Neural cell (in vitro differentiated cells): ENCODE measurements at regions not wholly inside any gene's neighbourhood (a gene's known extent, or its start where the extent isn't known, plus 50 kb on each side); places are given as distances from the start of the nearest gene placed in this dataset.

Source experiments
- TF ChIP-seq, protein P1 (sequence below): fragments of 450-650 bp; IDR thresholded peaks from 2 replicates; pipeline ENCODE4 v1.5.1; 2014; ENCODE audit warnings: antibody characterized with exemption, mild to moderate bottlenecking, moderate library complexity; ENCODE audit not compliant: poor library complexity, severe bottlenecking
- TF ChIP-seq, protein P2 (sequence below): IDR thresholded peaks from 2 replicates; pipeline ENCODE4 v1.6.1; 2012; ENCODE audit warnings: borderline replicate concordance

DNA sequence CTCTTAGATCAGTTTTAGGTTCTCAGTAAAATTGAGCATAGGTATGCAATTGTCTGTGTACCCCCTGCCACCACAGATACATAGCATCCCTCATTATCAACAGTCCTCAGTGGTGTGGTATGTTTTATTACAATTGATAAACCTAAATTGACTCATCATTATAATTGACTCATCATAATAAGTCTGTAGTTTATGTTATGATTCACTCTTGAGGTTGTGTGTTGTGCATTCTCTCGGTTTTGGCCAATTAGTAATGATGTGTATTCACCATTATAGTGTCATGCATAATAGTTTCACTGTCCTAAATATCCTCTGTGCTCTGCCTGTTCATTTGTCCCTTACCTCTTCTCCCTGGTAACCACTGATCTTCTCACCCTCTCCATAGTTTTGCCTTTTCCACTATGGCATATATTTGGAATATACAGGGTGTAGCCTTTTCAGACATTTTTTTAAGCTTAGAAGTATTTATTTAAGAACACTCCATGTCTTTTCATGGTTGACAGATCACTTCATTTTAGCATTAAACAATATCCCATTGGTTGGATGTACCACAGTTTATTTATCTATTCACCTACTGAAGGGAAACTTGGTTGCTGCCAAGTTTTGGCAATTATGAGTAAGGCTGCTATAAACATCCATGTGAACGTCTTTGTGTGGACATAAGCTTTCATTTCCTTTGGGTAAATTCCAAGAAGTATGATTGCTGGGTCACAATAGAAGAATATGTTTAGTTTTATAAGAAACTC, 1620.6 kb upstream of the MIR17HG start:
- TF ChIP-seq, protein P1, sequence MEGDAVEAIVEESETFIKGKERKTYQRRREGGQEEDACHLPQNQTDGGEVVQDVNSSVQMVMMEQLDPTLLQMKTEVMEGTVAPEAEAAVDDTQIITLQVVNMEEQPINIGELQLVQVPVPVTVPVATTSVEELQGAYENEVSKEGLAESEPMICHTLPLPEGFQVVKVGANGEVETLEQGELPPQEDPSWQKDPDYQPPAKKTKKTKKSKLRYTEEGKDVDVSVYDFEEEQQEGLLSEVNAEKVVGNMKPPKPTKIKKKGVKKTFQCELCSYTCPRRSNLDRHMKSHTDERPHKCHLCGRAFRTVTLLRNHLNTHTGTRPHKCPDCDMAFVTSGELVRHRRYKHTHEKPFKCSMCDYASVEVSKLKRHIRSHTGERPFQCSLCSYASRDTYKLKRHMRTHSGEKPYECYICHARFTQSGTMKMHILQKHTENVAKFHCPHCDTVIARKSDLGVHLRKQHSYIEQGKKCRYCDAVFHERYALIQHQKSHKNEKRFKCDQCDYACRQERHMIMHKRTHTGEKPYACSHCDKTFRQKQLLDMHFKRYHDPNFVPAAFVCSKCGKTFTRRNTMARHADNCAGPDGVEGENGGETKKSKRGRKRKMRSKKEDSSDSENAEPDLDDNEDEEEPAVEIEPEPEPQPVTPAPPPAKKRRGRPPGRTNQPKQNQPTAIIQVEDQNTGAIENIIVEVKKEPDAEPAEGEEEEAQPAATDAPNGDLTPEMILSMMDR: no peak
- TF ChIP-seq, protein P2, sequence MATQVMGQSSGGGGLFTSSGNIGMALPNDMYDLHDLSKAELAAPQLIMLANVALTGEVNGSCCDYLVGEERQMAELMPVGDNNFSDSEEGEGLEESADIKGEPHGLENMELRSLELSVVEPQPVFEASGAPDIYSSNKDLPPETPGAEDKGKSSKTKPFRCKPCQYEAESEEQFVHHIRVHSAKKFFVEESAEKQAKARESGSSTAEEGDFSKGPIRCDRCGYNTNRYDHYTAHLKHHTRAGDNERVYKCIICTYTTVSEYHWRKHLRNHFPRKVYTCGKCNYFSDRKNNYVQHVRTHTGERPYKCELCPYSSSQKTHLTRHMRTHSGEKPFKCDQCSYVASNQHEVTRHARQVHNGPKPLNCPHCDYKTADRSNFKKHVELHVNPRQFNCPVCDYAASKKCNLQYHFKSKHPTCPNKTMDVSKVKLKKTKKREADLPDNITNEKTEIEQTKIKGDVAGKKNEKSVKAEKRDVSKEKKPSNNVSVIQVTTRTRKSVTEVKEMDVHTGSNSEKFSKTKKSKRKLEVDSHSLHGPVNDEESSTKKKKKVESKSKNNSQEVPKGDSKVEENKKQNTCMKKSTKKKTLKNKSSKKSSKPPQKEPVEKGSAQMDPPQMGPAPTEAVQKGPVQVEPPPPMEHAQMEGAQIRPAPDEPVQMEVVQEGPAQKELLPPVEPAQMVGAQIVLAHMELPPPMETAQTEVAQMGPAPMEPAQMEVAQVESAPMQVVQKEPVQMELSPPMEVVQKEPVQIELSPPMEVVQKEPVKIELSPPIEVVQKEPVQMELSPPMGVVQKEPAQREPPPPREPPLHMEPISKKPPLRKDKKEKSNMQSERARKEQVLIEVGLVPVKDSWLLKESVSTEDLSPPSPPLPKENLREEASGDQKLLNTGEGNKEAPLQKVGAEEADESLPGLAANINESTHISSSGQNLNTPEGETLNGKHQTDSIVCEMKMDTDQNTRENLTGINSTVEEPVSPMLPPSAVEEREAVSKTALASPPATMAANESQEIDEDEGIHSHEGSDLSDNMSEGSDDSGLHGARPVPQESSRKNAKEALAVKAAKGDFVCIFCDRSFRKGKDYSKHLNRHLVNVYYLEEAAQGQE: no peak
